GM18907 (cell line): ENCODE measurements at regions not wholly inside any gene's neighbourhood (a gene's known extent, or its start where the extent isn't known, plus 50 kb on each side); places are given as distances from the start of the nearest gene placed in this dataset.
"Not testable (repeated sequence)": the region's sequence is repeated elsewhere in the genome, so short reads cannot be mapped to it uniquely, and the experiment has no call there.

Experiments used
- ATAC-seq: cut with Tn5 transposase; IDR thresholded peaks from one replicate; pipeline ENCODE4 v1.9.1; 2021; ENCODE audit warnings: mild to moderate bottlenecking, moderate library complexity; ENCODE audit not compliant: unreplicated experiment

GRCh38 chr1:191700922-191701321 is 457.3 kb upstream of the RGS18 start:
- no peak for ATAC-seq

- no peak for ATAC-seq
Observed at GRCh38 chr1:191702124-191702523, 456.1 kb upstream of the RGS18 start.

- ATAC-seq, result no peak
Observed at GRCh38 chr1:191707288-191707687, 451.0 kb upstream of the RGS18 start.

DNA sequence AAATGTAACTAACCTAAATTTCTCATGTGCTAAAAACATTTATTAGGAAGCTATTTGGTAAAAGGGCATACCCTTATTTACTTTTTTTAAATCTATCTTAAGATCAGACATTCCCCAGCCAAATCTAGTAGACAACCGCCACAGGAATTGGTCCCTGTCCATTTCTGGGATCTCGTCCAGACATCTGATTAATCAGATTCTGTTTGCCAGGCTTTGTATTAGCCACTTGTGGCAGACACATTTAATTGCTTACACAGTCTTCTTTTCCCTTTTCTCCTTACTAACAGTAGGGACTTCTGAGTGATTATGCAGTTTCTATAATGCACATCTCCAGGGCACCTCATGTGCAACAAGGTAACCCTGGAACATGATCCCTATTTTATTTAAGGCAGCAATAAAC is 449.0 kb upstream of the RGS18 start:
- no peak for ATAC-seq

DNA sequence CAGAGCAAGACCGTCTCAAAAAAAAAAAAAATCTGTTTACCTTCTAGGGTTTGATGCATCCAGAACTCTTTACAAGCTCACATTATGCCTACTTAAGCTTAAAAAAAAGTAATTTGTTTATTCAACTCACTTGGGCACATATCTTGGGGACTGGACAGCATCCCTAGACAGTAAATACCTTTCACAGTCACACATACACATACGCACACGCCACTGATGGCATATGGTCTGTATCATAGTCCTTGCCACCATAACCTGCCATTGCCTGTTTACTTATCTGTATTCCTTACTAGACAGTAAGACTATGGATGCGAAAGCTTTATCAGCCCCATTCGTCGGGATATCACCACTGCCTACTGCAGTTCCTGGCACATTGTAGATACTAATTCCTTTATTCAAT is 446.3 kb upstream of the RGS18 start:
- ATAC-seq, result no peak

DNA sequence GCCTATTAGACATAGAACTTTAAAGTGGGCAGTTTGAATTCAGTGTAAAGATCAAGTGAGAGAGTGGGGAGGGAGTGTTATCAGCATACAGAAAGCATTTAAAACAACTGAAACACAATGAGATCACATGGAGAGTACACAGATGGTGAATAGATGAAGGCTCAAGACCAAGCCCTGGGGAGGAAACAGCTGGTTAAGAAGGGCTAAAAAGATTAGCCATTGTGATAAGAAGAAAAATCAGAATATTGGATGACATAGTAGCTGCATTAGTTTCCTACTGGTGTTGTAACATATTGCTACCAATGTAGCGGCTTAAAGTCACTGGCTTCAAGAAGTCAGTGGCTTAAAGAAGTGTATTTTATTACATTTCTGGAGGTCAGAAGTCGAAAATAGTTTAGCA is 443.4 kb upstream of the RGS18 start:
- no peak for ATAC-seq

DNA sequence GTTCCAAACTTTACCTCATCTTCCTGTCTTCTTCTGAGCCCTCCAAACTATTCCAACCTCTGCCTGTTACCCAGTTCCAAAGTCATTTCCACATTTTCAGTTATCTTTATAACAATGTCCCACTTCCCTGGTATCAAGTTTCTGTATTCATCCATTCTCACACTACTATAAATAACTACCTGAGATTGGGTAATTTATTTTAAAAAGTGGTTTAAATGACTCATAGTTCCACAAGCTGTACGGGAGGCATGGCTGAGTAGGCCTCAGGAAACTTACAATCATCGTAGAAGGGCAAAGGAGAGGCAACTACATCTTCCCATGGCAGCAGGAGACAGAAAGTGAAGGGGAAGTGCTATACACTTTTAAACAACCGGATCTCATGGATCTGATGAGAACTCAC is 428.5 kb upstream of the RGS18 start:
- ATAC-seq, result no peak

DNA sequence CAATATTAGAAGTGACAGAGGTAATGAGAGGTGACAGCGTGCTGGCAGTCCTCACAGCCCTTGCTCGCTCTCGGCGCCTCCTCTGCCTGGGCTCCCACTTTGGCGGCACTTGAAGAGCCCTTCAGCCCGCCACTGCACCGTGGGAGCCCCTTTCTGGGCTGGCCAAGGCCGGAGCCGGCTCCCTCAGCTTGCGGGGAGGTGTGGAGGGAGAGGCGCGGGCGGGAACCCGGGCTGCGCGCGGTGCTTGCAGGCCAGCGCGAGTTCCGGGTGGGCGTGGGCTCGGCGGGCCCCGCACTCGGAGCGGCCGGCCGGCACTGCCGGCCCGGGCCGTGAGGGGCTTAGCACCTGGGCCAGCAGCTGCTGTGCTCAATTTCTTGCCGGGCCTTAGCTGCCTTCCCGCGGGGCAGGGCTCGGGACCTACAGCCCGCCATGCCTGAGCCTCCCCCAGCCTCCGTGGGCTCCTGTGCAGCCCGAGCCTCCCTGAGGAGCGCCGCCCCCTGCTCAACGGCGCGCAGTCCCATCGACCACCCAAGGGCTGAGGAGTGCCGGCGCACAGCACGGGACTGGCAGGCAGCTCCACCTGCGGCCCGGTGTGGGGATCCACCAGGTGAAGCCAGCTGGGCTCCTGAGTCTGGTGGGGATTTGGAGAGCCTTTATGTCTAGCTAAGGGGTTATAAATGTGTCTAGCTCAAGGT is 426.5 kb upstream of the RGS18 start:
- ATAC-seq, result not testable (repeated sequence)

DNA sequence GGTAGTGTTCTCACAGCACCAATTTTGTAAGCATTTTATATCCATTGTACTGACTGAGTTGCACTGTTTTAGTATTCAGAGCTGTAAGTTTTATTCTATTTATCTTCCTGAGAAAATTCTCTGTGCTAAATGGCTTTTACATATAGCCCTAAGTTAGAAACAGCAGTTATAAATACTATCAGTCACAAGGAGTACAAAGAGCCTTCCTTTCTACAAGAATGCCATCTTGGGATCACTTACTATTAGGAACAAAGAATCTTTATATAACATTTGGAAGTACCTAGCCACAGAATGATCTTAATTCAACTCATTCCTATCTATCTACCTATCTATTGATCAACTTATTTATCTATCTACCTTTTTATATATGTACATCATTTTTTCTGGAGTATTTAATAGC is 423.9 kb upstream of the RGS18 start:
- no peak for ATAC-seq

DNA sequence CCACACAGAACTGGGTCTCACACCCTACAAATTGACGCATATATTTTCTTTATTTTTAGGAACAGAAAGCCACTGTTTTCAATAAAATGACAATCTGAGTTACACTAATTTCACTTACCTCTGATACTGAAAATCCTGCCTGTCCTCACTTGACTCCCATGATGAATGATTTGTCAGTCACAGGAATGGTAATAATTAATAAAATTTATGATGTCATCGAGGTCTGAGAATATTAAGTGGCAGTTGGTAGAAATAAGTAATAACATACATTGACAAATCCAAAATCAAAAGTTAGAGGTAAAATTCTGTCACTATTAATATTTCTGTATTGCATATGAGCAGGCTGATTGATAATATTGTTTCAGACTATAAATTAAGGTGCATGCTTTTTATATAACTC is 418.7 kb upstream of the RGS18 start:
- ATAC-seq, result no peak

DNA sequence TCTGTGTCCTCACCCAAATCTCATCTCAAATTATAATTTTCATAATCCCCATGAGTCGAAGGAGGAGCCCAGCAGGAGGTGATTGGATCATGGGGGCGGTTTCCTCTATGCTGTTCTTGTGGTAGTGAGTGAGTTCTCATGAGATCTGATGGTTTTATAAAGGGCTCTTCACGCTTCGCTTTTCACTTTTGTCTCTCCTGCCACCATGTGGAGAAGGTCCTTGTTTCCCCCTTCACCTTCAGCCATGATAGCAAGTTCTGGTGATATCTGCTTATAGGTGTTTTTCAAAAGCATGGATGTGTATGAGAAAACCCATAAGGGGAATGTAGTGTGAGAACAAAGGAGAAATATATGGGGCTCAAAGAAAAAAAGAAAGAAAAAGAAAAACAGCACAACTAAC is 405.9 kb upstream of the RGS18 start:
- no peak for ATAC-seq

DNA sequence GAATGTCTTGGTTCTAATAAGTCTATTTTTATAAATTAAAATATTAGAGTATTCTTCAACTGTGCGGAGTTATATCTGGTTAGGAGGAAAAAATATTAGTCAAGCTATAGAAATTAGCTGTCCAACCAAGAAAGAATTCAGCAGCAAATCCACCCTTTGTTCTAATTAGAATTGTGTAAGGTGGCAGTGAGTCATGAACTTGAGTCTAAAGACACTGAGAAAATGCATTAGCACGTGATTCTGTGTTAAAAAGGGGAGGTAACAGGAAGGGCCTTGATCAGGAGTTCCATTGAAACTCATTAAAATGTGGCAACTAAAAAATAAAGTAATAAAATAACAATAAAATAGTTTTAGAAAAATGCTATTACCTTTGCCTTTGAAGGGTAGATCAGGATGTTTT is 398.2 kb upstream of the RGS18 start:
- no peak for ATAC-seq

DNA sequence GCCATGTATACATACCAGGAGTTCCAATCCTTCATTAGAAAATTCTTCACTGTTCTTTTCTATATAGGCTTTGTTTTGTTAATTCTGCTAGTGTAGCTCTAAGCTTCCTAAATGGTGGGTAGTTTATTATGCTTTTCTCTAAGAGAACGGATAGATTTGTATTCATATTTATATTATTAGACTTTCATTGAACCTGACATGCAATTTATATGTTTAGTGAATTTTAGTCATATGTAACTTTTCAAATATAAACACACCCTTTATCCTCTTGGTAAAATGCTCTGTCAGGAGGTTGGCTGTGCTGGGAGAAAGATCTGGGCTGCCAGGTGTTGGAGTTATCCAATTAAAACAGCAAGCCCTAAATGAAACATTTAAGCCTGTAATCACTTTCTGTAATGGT is 369.7 kb upstream of the RGS18 start:
- no peak for ATAC-seq

- no peak for ATAC-seq
Observed at GRCh38 chr1:191798178-191798577, 360.1 kb upstream of the RGS18 start.

DNA sequence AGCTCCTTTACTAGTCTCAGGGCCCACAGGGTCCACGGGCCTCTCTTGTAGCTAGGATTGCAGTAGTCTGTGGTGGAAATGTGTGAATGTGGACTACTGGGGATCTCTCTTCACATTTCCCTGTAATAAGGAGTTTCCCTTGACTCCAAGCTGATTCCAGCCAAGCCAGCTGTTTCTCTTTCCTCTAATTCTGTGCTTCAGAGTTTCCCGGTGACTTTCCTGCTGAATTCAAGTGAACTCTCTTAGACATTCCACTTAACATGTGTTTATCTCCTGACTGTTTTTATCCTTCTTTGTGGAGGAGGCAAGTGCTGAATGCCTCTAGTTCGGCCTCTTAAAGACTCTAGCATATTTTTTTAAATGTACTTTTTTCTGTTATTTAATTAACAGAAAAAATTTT is 354.0 kb upstream of the RGS18 start:
- no peak for ATAC-seq

DNA sequence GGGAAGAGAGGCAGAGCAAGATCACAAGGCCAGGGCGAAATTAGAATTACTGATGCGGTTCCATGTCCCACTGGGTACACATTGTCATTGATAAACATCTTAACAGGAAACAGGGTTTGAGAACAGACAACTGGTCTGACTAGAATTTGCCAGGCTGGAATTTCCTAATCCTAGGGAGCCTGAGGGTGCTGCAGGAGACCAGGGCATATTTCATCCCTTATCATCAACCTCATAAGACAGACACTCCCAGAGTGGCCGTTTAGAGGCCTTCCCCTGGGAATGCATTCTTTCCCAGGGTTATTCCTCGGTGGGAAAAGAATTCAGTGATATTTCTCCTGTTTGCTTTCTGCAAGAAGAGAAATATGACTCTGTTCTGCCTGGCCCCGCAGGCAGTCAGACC is 344.7 kb upstream of the RGS18 start:
- ATAC-seq, result not testable (repeated sequence)

- no peak for ATAC-seq
Observed at GRCh38 chr1:191818198-191818597, 340.1 kb upstream of the RGS18 start.

- no peak for ATAC-seq
Observed at GRCh38 chr1:191831572-191831971, 326.7 kb upstream of the RGS18 start.

GRCh38 chr1:191839891-191840290 is 318.4 kb upstream of the RGS18 start:
- no peak for ATAC-seq

DNA sequence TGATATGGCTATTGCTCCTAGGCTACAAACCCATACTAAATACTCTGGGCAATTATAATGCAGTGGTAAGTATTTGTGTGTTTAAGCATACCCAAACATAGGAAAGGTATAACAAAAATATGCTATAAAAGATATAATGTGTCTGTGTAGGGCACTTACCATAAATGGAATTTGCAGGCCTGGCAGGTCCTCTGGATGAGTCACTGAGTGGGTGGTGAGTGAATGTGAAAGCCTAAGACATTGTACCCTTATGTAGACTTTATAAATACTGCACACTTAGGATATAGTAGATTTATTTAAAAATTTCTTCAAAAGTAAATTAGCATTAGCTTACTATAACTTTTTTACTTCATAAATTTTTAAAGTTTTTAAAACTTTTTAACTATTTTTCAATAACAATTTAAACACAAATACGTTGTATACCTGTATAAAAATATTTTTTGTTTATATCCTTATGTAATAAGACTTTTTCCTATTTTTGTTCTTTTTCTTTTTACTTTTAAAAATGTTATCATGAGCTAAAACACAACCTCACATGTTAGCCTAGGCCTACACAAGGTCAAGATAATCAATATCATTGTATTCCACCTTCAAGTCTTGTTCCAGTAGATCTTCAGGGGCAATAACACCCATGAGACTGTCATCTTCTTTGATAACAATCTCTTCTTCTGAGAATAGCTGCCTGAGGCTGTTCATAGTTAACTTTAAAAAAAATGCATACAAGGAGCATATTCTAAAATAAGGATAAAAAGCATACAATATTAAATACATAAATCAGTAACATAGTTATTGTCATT is 306.3 kb upstream of the RGS18 start:
- no peak for ATAC-seq

- no peak for ATAC-seq
Observed at GRCh38 chr1:191852907-191853306, 305.4 kb upstream of the RGS18 start.

GRCh38 chr1:191857600-191857999 is 300.7 kb upstream of the RGS18 start:
- ATAC-seq, result no peak

DNA sequence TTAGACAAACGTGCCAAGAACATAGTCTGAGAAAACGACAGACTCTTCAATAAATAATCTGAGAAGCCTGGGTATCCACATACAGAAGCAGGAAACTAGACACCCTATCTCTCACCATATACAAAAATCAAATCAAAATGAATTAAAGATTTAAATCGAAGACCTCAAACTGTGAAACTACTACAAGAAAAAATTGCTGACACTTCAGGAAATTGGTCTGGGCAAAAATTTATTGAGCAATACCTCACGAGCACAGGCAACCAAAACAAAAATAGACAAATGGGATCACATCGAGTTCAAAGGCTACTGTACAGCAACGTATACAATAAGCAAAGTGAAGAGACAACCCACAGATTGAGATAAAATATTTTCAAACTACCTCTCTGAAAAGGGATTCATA is 292.8 kb upstream of the RGS18 start:
- ATAC-seq, result no peak
